ENCODE measurements at regions not wholly inside any gene's neighbourhood (a gene's known extent, or its start where the extent isn't known, plus 50 kb on each side); places are given as distances from the start of the nearest gene placed in this dataset.

GRCh38 chr6:134626589-134626988 lies 308.7 kb upstream of the SGK1 start:
- Histone ChIP-seq H3K36me3 (no peaks in the 10 kb centered on the region), H3K27me3 (no peaks in the 10 kb centered on the region), H3K9me3 (no peaks in the 10 kb centered on the region), H3K4me1 (no peaks in the 10 kb centered on the region), H3K4me3 (no peak overlapping the region), H3K27ac (no peak overlapping the region)
- TF ChIP-seq, protein P1, sequence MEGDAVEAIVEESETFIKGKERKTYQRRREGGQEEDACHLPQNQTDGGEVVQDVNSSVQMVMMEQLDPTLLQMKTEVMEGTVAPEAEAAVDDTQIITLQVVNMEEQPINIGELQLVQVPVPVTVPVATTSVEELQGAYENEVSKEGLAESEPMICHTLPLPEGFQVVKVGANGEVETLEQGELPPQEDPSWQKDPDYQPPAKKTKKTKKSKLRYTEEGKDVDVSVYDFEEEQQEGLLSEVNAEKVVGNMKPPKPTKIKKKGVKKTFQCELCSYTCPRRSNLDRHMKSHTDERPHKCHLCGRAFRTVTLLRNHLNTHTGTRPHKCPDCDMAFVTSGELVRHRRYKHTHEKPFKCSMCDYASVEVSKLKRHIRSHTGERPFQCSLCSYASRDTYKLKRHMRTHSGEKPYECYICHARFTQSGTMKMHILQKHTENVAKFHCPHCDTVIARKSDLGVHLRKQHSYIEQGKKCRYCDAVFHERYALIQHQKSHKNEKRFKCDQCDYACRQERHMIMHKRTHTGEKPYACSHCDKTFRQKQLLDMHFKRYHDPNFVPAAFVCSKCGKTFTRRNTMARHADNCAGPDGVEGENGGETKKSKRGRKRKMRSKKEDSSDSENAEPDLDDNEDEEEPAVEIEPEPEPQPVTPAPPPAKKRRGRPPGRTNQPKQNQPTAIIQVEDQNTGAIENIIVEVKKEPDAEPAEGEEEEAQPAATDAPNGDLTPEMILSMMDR (IDR thresholded peaks at IDR 0.05): no peak
- no peak for FAIRE-seq
- no peak for ATAC-seq
- DNase-seq: no peak
- WGBS, 2 donors: 47 to 49% methylated on average over 2 of the region's 2 CpGs
- intact Hi-C loops (cut with DNase I): no loop called here

DNA sequence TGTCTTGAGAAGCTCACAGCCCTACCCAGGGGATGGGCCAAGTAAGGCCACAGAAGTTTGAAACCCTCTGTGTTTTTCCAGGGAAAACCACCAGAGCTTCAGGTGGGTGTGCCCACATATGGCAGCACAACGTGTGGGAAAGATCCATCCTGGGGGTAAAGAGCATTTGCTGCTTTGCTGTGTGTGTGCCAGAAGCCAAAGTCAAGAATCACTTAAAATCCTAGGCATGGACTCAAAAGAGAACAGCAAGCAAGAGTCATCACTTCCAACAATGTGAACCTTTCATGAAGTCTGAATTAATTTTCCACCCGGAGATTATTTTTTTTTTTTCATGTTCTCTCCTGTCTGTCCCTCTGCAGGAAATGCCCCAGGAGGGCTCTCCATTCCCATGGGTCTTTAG lies 308.2 kb upstream of the SGK1 start:
- H3K4me3 ChIP-seq: no peak overlapping the region
- no peaks in the 10 kb centered on the region for H3K9me3 ChIP-seq
- no peaks in the 10 kb centered on the region for H3K27me3 ChIP-seq
- no peaks in the 10 kb centered on the region for H3K36me3 ChIP-seq
- FAIRE-seq: no peak
- no peaks in the 10 kb centered on the region for H3K4me1 ChIP-seq
- H3K27ac ChIP-seq: no peak overlapping the region
- 29 to 34% methylated on average over 2 of the region's 2 CpGs for WGBS, 2 donors
- no peak for ATAC-seq
- no peak for DNase-seq
- TF ChIP-seq, protein P1 (IDR thresholded peaks at IDR 0.05): no peak
- intact Hi-C loops (cut with DNase I): no loop called here

- no peak overlapping the region for H3K27ac ChIP-seq
- TF ChIP-seq, protein P1 (IDR thresholded peaks at IDR 0.05): no peak
- H3K36me3 ChIP-seq: no peaks in the 10 kb centered on the region
- no peaks in the 10 kb centered on the region for H3K27me3 ChIP-seq
- 94 to 97% methylated on average over 6 of the region's 6 CpGs for WGBS, 2 donors
- ATAC-seq (no peak), DNase-seq (no peak), FAIRE-seq (no peak)
- no peak overlapping the region for H3K4me3 ChIP-seq
- no peaks in the 10 kb centered on the region for H3K4me1 ChIP-seq
- H3K9me3 ChIP-seq: no peaks in the 10 kb centered on the region
- intact Hi-C loops (cut with DNase I): no loop called here
These were observed 306.9 kb upstream of the SGK1 start for GRCh38 chr6:134624781-134625180.

- TF ChIP-seq, protein P1 (IDR thresholded peaks at IDR 0.05): no peak
- FAIRE-seq (no peak), ATAC-seq (no peak), DNase-seq (no peak)
- Histone ChIP-seq H3K4me3 (no peak overlapping the region), H3K9me3 (no peaks in the 10 kb centered on the region), H3K27ac (no peak overlapping the region), H3K4me1 (no peaks in the 10 kb centered on the region), H3K36me3 (no peaks in the 10 kb centered on the region), H3K27me3 (no peaks in the 10 kb centered on the region)
- intact Hi-C loops (cut with DNase I): no loop called here
- WGBS, 2 donors: 80 to 92% methylated on average over 5 of the region's 5 CpGs
These were observed 305.5 kb upstream of the SGK1 start for GRCh38 chr6:134623401-134623800.

DNA sequence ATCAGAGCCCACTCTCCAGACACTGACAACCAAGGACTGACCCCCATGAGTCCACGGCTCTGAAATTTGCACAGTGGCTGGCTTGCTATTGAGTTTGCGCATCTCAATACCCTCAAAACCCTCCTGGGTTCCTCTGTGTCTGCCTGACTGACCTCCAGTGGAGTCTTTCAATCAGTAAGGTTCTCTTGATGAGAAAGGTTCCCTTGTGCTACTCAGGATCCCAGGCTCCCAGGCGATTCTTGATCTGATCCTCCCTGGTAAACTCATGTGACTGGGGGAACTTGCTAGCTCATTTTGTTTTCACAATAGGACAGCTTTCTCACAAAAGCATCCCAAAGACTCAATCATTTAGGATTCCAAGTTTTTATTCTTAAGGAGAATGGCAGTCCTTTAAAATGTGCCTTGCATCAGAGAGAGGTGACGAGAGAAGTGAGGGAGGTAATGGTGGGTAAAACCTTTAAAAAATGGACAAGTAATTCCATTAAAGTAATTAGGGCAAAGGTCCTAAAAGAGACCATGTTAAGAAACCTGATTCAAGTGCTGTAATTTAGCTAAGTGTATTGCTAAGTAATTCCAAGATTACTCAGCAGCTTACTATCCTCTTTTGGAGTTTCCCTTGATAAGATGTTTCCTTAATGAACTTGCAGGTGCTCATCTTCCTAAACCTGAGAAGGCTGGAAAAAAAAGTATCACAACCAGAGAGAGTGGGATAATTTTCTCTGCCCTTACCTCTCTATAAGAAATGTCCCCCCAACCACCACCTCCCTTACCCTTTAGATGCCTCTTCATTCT lies 304.7 kb upstream of the SGK1 start:
- intact Hi-C loops (cut with DNase I): no loop called here
- no peaks in the 10 kb centered on the region for H3K36me3 ChIP-seq
- WGBS, 2 donors: 92 to 95% methylated on average over 4 of the region's 4 CpGs
- H3K9me3 ChIP-seq: no peaks in the 10 kb centered on the region
- no peaks in the 10 kb centered on the region for H3K4me1 ChIP-seq
- no peak for FAIRE-seq
- no peak for ATAC-seq
- TF ChIP-seq, protein P1 (IDR thresholded peaks at IDR 0.05): no peak
- DNase-seq: no peak
- no peak overlapping the region for H3K4me3 ChIP-seq
- H3K27me3 ChIP-seq: no peaks in the 10 kb centered on the region
- no peak overlapping the region for H3K27ac ChIP-seq
